Spleen (tissue), 7 donors: ENCODE measurements at regions not wholly inside any gene's neighbourhood (a gene's known extent, or its start where the extent isn't known, plus 50 kb on each side); places are given as distances from the start of the nearest gene placed in this dataset.

Source experiments
- CTCF ChIP-seq, 11 experiments: fragments of 200-600 bp in 7 of 11; fragments of 450-650 bp in 4 of 11; sonication (generic) in 4 of 11; IDR thresholded peaks in 8 of 11; conservative IDR thresholded peaks in 3 of 11; 1 replicate in 7 of 11; 2 replicates in 4 of 11; pipeline versions ENCODE4 v1.4.0 to v1.8.0; 2016 to 2021; ENCODE audit warnings: antibody characterized with exemption in 11 of 11, inconsistent platforms in 4 of 11, mild to moderate bottlenecking in 1 of 11
- POLR2A ChIP-seq, 3 donors: fragments of 450-650 bp; IDR thresholded peaks; one replicate each; pipeline ENCODE4 v1.5.1; 2017; ENCODE audit warnings: antibody characterized with exemption in 3 of 3, mild to moderate bottlenecking in 1 of 3
- POLR2AphosphoS5 ChIP-seq, 3 donors: sonication (generic); formaldehyde crosslinking; IDR thresholded peaks; one replicate each; pipeline ENCODE4 v1.5.1; 2017; ENCODE audit warnings: antibody characterized with exemption in 3 of 3
- donor health status: DM: no; HTN: no; CAD: no; lungs with moderate emphysema.
- donor health status: DM: no; HTN: no; CAD: no.
- donor health status: DM: no; HTN: no; CAD: no.

GRCh38 chr14:49280566-49280965 lies 305.6 kb downstream of the RPS29 start:
- TF ChIP-seq POLR2A (IDR thresholded peaks at IDR 0.05), result no peak
- TF ChIP-seq CTCF (IDR thresholded peaks at IDR 0.05 in 8 of 11, conservative IDR thresholded peaks at IDR 0.05 in 3 of 11), result no peak
- TF ChIP-seq POLR2AphosphoS5 (IDR thresholded peaks at IDR 0.05), result peak in 1 of 3 donors; percentile 6
